BE2C (cell line): ENCODE measurements at regions not wholly inside any gene's neighbourhood (a gene's known extent, or its start where the extent isn't known, plus 50 kb on each side); places are given as distances from the start of the nearest gene placed in this dataset.
"Not testable (repeated sequence)": the region's sequence is repeated elsewhere in the genome, so short reads cannot be mapped to it uniquely, and the experiment has no call there.

Experiments
- DNase-seq: peaks from one replicate; pipeline ENCODE4 v3.0.0-alpha.2; 2020
- H3K27me3 ChIP-seq: fragments of 250-450 bp; sonication (Bioruptor Pico); 2 replicates; pipeline ENCODE4 v1.5.1; 2020; ENCODE audit warnings: mild to moderate bottlenecking
- H3K36me3 ChIP-seq: fragments of 250-450 bp; sonication (Bioruptor Pico); 2 replicates; pipeline ENCODE4 v1.5.1; 2020; ENCODE audit warnings: mild to moderate bottlenecking
- H3K4me1 ChIP-seq: fragments of 250-450 bp; sonication (Bioruptor Pico); 2 replicates; pipeline ENCODE4 v1.5.1; 2020
- H3K4me3 ChIP-seq: 2 replicates; pipeline ENCODE4 v1.5.1; 2011; ENCODE audit warnings: low read depth, low read length
- H3K9me3 ChIP-seq: fragments of 250-450 bp; sonication (Bioruptor Pico); 2 replicates; pipeline ENCODE4 v1.5.1; 2020
- TF ChIP-seq, protein P1 (sequence below): IDR thresholded peaks from 2 replicates; pipeline ENCODE4 v1.5.1; 2012; ENCODE audit warnings: mild to moderate bottlenecking, low read depth, low read length

DNA sequence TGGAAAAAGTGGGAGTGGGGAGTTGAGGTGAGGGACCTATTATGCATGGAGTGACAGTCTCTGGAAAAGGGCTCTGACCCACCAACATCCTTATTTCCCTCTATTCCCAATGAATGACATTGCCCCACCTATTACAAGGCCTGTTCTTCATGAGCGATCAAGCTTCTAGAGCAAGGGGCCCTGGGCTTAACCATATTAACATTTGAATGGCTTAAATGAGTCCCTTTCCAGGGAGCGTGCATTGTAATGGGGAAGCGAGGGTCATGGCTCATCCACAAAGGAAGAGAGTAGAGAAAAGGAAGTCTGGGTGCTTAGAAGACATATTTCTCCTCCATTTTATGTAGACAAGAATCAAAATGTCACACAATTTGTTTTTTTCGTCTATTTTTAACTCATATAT lies 255.5 kb downstream of the CAAP1 start:
- no peaks in the 10 kb centered on the region for H3K27me3 ChIP-seq
- DNase-seq: no peak
- no peaks in the 10 kb centered on the region for H3K4me1 ChIP-seq
- no peak overlapping the region for H3K4me3 ChIP-seq
- H3K9me3 ChIP-seq: no peaks in the 10 kb centered on the region
- TF ChIP-seq, protein P1, sequence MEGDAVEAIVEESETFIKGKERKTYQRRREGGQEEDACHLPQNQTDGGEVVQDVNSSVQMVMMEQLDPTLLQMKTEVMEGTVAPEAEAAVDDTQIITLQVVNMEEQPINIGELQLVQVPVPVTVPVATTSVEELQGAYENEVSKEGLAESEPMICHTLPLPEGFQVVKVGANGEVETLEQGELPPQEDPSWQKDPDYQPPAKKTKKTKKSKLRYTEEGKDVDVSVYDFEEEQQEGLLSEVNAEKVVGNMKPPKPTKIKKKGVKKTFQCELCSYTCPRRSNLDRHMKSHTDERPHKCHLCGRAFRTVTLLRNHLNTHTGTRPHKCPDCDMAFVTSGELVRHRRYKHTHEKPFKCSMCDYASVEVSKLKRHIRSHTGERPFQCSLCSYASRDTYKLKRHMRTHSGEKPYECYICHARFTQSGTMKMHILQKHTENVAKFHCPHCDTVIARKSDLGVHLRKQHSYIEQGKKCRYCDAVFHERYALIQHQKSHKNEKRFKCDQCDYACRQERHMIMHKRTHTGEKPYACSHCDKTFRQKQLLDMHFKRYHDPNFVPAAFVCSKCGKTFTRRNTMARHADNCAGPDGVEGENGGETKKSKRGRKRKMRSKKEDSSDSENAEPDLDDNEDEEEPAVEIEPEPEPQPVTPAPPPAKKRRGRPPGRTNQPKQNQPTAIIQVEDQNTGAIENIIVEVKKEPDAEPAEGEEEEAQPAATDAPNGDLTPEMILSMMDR: no peak
- H3K36me3 ChIP-seq: no peaks in the 10 kb centered on the region

DNA sequence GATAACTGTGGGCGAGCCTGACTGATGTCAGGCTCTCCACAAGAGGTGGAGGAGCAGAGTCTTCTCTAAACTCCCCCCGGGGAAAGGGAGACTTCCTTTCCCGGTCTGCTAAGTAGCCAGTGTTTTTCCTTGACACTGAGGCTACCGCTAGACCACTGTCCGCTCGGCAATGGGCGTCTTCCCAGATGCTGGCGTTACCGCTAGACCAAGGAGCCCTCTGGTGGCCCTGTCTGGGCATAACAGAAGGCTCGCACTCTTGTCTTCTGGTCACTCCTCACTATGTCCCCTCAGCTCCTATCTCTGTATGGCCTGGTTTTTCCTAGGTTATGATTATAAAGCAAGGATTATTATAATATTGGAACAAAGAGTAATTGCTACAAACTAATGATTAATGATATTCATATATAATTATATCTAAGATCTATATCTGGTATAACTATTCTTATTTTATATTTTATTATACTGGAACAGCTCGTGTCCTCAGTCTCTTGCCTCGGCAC lies 278.7 kb downstream of the CAAP1 start:
- DNase-seq: peak; percentile 21
- H3K27me3 ChIP-seq, H3K4me3 ChIP-seq, H3K9me3 ChIP-seq, H3K36me3 ChIP-seq, H3K4me1 ChIP-seq: not testable (repeated sequence)
- TF ChIP-seq, protein P1: peak; percentile 31

DNA sequence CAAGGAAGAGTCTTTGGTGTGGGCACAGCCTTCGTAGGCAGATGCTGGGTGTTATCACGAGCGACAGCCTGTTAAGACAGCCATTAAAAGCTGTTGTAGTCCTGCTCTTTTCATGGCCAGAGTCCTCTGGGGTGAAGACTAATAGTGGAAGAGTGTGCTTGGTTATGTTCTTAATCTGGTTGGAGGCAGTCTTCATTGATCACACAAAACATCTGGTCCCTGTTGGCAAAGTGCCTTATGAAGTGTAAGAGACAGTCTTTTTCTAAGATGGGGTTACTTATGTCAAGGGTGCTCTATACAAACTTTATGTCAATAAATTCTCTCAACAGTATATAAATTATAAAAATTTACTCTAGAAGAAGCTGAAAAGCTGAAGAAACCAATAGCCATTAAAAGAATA lies 280.4 kb downstream of the CAAP1 start:
- DNase-seq: no peak
- Histone ChIP-seq H3K9me3 (no peaks in the 10 kb centered on the region), H3K36me3 (no peaks in the 10 kb centered on the region), H3K4me3 (no peak overlapping the region), H3K4me1 (peaks cover 4% of the 10 kb centered on the region), H3K27me3 (no peaks in the 10 kb centered on the region)
- TF ChIP-seq, protein P1: no peak

DNA sequence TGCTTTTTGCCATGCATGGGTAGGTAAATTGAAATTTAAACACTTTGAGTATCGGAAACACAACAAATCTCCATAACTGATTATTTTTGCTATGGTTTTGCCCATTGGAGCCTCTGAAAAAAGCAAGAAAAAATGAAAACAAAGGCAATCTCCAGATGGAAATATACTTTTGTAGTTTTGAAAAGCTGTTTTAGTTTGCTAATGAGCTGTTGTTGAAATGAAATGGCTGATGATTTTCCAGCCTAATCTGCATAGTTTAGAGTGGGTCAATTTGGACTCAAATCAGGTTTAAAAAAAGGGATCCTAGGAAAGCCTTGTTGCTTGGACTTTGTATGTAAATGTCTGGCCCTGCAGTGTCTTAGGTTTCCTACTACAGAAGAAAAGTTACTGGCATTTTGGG lies 285.8 kb downstream of the CAAP1 start:
- no peak for DNase-seq
- no peak overlapping the region for H3K4me3 ChIP-seq
- H3K36me3 ChIP-seq: no peaks in the 10 kb centered on the region
- H3K9me3 ChIP-seq: no peaks in the 10 kb centered on the region; the same call in 1 of the 2 replicates
- peaks cover 8% of the 10 kb centered on the region for H3K4me1 ChIP-seq
- TF ChIP-seq, protein P1: no peak
- H3K27me3 ChIP-seq: no peaks in the 10 kb centered on the region

DNA sequence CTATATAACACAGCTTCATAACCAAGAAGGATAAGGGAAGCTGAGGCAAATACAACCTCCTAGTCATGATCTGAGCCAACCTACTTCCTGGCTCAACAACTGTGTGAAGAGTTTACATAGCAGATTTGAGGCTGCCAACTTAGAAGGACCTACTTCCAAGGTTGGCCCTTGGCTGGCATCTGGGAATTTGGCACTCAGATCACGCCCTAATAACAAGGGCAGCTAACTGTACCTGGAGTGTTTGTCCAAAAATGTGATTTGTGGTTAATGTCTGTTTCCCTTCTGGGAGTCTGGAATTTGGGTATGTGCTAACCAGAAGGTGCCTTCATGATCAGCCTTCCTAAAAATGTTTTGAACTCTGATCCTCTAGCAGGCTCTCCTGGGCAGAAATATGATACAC lies 287.2 kb downstream of the CAAP1 start:
- TF ChIP-seq, protein P1: no peak
- Histone ChIP-seq H3K9me3 (no peaks in the 10 kb centered on the region; the same call in 1 of the 2 replicates), H3K4me1 (peaks cover 8% of the 10 kb centered on the region), H3K4me3 (no peak overlapping the region), H3K27me3 (no peaks in the 10 kb centered on the region), H3K36me3 (no peaks in the 10 kb centered on the region)
- DNase-seq: no peak

DNA sequence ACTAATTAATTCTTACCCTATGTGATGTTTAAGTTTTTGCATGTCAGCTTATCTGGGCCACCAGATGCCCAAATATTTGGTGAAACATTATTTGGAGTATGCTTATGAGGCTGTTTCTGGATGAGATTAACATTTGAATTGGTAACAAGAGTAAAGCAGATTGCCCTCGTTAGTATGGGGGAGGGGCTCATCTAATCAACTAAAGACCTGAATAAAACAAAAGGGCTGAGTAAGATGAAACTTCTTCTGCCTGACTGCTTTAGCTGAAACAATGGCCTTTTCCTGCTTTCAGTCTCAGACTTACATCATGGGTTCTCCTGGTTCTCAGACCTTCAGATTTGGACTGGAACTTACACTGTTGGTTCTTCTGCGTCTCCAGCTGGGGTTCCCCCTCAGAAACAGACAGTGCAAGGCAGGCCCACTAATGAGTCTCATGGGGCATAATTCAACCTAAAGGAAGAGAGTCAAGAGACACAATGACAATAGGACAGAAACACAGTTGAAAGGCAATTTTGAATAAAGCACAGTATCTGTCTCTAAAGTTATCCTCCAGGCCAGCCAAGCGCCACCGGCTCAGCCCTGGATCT lies 288.4 kb downstream of the CAAP1 start:
- Histone ChIP-seq H3K4me3 (no peak overlapping the region), H3K9me3 (no peaks in the 10 kb centered on the region; the same call in 1 of the 2 replicates), H3K27me3 (no peaks in the 10 kb centered on the region), H3K36me3 (no peaks in the 10 kb centered on the region), H3K4me1 (peaks cover 8% of the 10 kb centered on the region)
- no peak for DNase-seq
- TF ChIP-seq, protein P1: no peak
